HG03103 (cell line): ENCODE measurements at regions not wholly inside any gene's neighbourhood (a gene's known extent, or its start where the extent isn't known, plus 50 kb on each side); places are given as distances from the start of the nearest gene placed in this dataset.
A peak's percentile ranks its signal among the peaks of the same experiment; 100 is the strongest.
"Not testable (repeated sequence)": the region's sequence is repeated elsewhere in the genome, so short reads cannot be mapped to it uniquely, and the experiment has no call there.

Experiments used
- ATAC-seq: cut with Tn5 transposase; IDR thresholded peaks from one replicate; pipeline ENCODE4 v1.9.1; 2021; ENCODE audit warnings: low read depth; ENCODE audit not compliant: unreplicated experiment

GRCh38 chr15:38795471-38796245 lies 231.0 kb upstream of the RASGRP1 start:
- no peak for ATAC-seq

GRCh38 chr15:38796589-38796988 lies 232.0 kb upstream of the RASGRP1 start:
- no peak for ATAC-seq

- ATAC-seq = not testable (repeated sequence)
These were observed 232.9 kb upstream of the RASGRP1 start for GRCh38 chr15:38797506-38797905.

- ATAC-seq = not testable (repeated sequence)
These were observed 234.6 kb upstream of the RASGRP1 start for GRCh38 chr15:38799202-38799601.

GRCh38 chr15:38809621-38810020 lies 245.0 kb upstream of the RASGRP1 start:
- ATAC-seq = no peak

- ATAC-seq = no peak
These were observed 246.1 kb upstream of the RASGRP1 start for GRCh38 chr15:38810686-38811085.

- not testable (repeated sequence) for ATAC-seq
These were observed 249.6 kb upstream of the RASGRP1 start for GRCh38 chr15:38814254-38814653.

- no peak for ATAC-seq
These were observed 250.3 kb upstream of the RASGRP1 start for GRCh38 chr15:38814891-38815290.

- ATAC-seq = peak; percentile 93
These were observed 253.0 kb upstream of the RASGRP1 start for GRCh38 chr15:38817427-38818156.

GRCh38 chr15:38818157-38818790 lies 253.7 kb upstream of the RASGRP1 start:
- ATAC-seq = no peak

GRCh38 chr15:38819387-38819950 lies 254.9 kb upstream of the RASGRP1 start:
- ATAC-seq = no peak

- ATAC-seq = no peak
These were observed 258.6 kb upstream of the RASGRP1 start for GRCh38 chr15:38823263-38823662.

GRCh38 chr15:38824719-38825118 lies 260.1 kb upstream of the RASGRP1 start:
- ATAC-seq = no peak

- ATAC-seq = no peak
These were observed 262.3 kb upstream of the RASGRP1 start for GRCh38 chr15:38826880-38827279.

GRCh38 chr15:38828031-38828532 lies 263.5 kb upstream of the RASGRP1 start:
- no peak for ATAC-seq

- ATAC-seq = no peak
These were observed 264.5 kb upstream of the RASGRP1 start for GRCh38 chr15:38829086-38829485.

GRCh38 chr15:38842226-38842625 lies 277.6 kb upstream of the RASGRP1 start:
- no peak for ATAC-seq

GRCh38 chr15:38843051-38843501 lies 278.5 kb upstream of the RASGRP1 start:
- ATAC-seq = no peak

GRCh38 chr15:38843736-38844590 lies 279.3 kb upstream of the RASGRP1 start:
- no peak for ATAC-seq

GRCh38 chr15:38844736-38845135 lies 280.1 kb upstream of the RASGRP1 start:
- ATAC-seq = no peak
